Right lobe of liver (tissue), 6 donors: ENCODE measurements at regions not wholly inside any gene's neighbourhood (a gene's known extent, or its start where the extent isn't known, plus 50 kb on each side); places are given as distances from the start of the nearest gene placed in this dataset.

Experiments used
- ATAC-seq, 4 donors: fragments of 200-7000 bp; cut with Tn5 transposase; one replicate each; pipeline ENCODE4 v1.9.1; 2020; ENCODE audit warnings: mild to moderate bottlenecking in 4 of 4, moderate library complexity in 4 of 4
- DNase-seq, 3 donors: peaks; one replicate each; pipeline ENCODE4 v3.0.0-alpha.2; 2020
- H3K27ac ChIP-seq, 3 donors: fragments of 200-600 bp; one replicate each; pipeline ENCODE4 v1.8.0; 2022
- H3K27me3 ChIP-seq, 2 donors: fragments of 200-600 bp; one replicate each; pipeline ENCODE4 v1.8.0; 2022
- H3K36me3 ChIP-seq, 4 donors: fragments of 200-600 bp; sonication (generic) in 1 of 4; one replicate each; pipeline versions ENCODE4 v1.5.1 to v1.8.0; 2017 to 2022; ENCODE audit warnings: control low read depth in 1 of 4
- H3K4me1 ChIP-seq, 4 donors: fragments of 200-600 bp; sonication (generic) in 1 of 4; one replicate each; pipeline versions ENCODE4 v1.5.1 to v1.8.0; 2017 to 2022; ENCODE audit warnings: control low read depth in 1 of 4
- H3K4me3 ChIP-seq, 3 donors: fragments of 200-600 bp; one replicate each; pipeline ENCODE4 v1.8.0; 2022
- H3K9me3 ChIP-seq, 4 donors: fragments of 200-600 bp; sonication (generic) in 1 of 4; one replicate each; pipeline versions ENCODE4 v1.5.1 to v1.8.0; 2017 to 2022; ENCODE audit warnings: control low read depth in 1 of 4
- POLR2A ChIP-seq: fragments of 450-650 bp; IDR thresholded peaks from one replicate; pipeline ENCODE4 v1.6.1; 2017; ENCODE audit warnings: antibody characterized with exemption, mild to moderate bottlenecking
- WGBS: methylation state at CpG from one replicate; pipeline ENCODE4 v1.1.6; 2018; ENCODE audit warnings: low coverage, low lambda C conversion rate; ENCODE audit not compliant: insufficient coverage; ENCODE audit errors: missing lambda C conversion rate; 5-methylcytosine and 5-hydroxymethylcytosine counted together
- intact Hi-C, 2 donors: fragments of 100-400 bp; cut with DNase I; formaldehyde crosslinking; loops; one replicate each; pipeline versions ENCODE4 v1.11.2 to v1.14.1; 2022
- TF ChIP-seq, protein P1 (sequence below), 4 donors: fragments of 200-600 bp in 3 of 4; fragments of 450-650 bp in 1 of 4; IDR thresholded peaks; one replicate each; pipeline versions ENCODE4 v1.5.1 to v1.8.0; 2016 to 2022; ENCODE audit warnings: antibody characterized with exemption in 4 of 4, mild to moderate bottlenecking in 2 of 4
- donor health status: DM: no; HTN: yes; CAD: no.
- donor health status: DM: no; HTN: no; CAD: no.
- donor health status: DM: no; HTN: no; CAD: no.
- donor health status: DM: no; HTN: yes; CAD: no.
- donor health status: DM: no; HTN: yes; CAD: no.

DNA sequence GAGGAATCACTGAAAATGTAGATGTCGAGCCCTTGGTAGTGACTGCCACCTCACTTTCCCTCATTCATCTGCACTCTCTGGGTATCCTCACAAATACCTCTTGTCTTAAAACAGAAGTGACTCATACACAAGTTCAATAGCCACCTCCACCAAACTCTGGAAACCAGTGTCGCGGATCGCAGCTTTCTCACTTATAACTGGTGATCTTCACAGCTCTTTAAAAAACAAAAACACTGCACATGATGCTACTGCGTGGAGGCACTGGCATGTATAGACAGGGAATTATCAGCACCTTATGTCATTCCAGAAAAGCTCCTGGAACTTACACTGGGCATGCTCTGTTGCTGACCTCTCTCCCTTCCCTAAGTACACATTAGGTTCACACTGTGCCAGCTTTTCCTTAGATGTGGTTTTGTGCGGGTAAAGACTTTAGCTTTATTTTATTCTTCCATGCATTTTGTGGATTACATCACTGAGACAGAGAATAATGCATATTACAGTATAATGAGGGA, 425.5 kb upstream of the CADM1 start:
- intact Hi-C loops = no loop called here
- WGBS = 27% methylated on average over 2 of the region's 6 CpGs
- no peak overlapping the region for H3K4me3 ChIP-seq
- DNase-seq (no peak), ATAC-seq (peak in 3 of 4 donors; percentile 58 to 78 (median 71))
- no peaks in the 10 kb centered on the region for H3K36me3 ChIP-seq
- TF ChIP-seq, protein P1, sequence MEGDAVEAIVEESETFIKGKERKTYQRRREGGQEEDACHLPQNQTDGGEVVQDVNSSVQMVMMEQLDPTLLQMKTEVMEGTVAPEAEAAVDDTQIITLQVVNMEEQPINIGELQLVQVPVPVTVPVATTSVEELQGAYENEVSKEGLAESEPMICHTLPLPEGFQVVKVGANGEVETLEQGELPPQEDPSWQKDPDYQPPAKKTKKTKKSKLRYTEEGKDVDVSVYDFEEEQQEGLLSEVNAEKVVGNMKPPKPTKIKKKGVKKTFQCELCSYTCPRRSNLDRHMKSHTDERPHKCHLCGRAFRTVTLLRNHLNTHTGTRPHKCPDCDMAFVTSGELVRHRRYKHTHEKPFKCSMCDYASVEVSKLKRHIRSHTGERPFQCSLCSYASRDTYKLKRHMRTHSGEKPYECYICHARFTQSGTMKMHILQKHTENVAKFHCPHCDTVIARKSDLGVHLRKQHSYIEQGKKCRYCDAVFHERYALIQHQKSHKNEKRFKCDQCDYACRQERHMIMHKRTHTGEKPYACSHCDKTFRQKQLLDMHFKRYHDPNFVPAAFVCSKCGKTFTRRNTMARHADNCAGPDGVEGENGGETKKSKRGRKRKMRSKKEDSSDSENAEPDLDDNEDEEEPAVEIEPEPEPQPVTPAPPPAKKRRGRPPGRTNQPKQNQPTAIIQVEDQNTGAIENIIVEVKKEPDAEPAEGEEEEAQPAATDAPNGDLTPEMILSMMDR (IDR thresholded peaks at IDR 0.05) = no peak
- no peak for TF ChIP-seq POLR2A
- H3K4me1 ChIP-seq = no peaks in the 10 kb centered on the region
- H3K9me3 ChIP-seq = no peaks in the 10 kb centered on the region
- no peak overlapping the region for H3K27ac ChIP-seq
- no peaks in the 10 kb centered on the region for H3K27me3 ChIP-seq

DNA sequence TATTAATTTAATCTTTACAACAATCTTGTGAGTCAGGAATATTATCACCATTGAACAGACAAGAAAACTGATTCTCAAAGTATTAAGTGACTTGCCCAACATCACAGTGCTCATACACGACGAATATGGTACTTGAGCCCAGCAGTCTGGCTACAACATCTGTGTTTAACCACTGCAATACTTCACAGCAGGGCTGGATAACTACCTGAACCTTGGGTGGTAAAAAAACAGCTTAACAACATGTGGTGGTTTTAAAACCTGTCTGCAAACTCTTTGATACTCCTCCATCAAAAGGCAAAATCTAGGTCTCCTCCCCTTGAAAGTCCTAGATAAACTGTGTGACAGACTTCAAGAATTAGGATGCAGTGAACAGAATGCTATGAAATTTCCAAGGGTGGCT, 424.6 kb upstream of the CADM1 start:
- Histone ChIP-seq H3K27ac (no peak overlapping the region), H3K4me1 (no peaks in the 10 kb centered on the region), H3K9me3 (no peaks in the 10 kb centered on the region), H3K36me3 (no peaks in the 10 kb centered on the region), H3K27me3 (no peaks in the 10 kb centered on the region), H3K4me3 (no peak overlapping the region)
- TF ChIP-seq, protein P1 (IDR thresholded peaks at IDR 0.05) = no peak
- no peak for TF ChIP-seq POLR2A
- 69% methylated on average over 2 of the region's 2 CpGs for WGBS
- intact Hi-C loops = no loop called here
- no peak for DNase-seq
- no peak for ATAC-seq

DNA sequence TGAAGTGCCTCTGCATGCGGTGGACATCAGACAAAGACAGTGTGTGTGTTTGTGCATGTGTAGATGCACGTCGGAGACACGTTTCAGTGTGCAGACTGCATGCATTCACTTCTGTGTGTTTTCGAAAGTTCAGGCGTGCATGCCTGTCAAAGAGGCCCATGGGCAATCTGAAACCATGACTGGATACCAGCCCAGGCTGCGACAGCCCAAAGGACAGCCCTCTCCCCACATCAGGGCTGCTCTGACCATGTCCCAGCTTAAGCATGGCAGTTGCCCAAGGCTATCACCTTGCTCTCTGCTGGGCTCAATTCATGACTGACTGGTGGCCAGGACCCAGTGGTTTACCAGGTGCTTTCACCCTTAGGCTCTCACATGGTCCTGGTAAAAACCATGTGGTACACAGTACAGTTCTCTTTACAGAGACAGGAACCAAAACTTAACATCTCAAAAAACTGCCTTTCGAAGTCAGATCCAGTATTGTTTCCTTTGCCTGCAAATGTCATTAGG, 423.7 kb upstream of the CADM1 start:
- intact Hi-C loops = no loop called here
- TF ChIP-seq POLR2A = no peak
- Histone ChIP-seq H3K27me3 (no peaks in the 10 kb centered on the region), H3K36me3 (no peaks in the 10 kb centered on the region), H3K4me3 (no peak overlapping the region), H3K4me1 (no peaks in the 10 kb centered on the region), H3K9me3 (no peaks in the 10 kb centered on the region), H3K27ac (no peak overlapping the region)
- ATAC-seq (no peak), DNase-seq (no peak)
- WGBS = 74% methylated on average over 7 of the region's 8 CpGs

DNA sequence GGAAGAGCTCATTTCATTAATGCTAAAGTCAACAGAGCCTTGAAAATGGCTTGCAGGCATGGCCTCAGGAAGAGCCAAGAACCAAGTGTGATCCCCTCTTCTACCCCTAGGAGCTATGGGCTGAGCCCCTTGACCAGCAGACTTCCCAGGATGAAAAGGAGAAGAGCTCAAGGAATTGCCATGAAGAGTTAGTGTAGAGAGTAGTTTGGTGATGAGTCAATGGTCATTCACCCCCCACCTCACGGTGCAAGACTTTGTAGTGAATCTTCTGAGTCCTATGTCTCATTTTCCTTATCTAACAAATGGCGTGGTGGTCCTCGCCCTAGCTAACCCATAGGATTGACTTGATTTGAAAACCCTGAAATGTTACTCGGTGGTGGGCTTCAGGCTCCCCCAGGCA, 422.4 kb upstream of the CADM1 start:
- no peaks in the 10 kb centered on the region for H3K4me1 ChIP-seq
- H3K4me3 ChIP-seq = no peak overlapping the region
- no peak for DNase-seq
- no peak overlapping the region for H3K27ac ChIP-seq
- no peaks in the 10 kb centered on the region for H3K27me3 ChIP-seq
- no peaks in the 10 kb centered on the region for H3K9me3 ChIP-seq
- intact Hi-C loops = no loop called here
- H3K36me3 ChIP-seq = no peaks in the 10 kb centered on the region
- WGBS = 67% methylated on average over 1 of the region's 4 CpGs
- ATAC-seq = no peak
- no peak for TF ChIP-seq POLR2A
- TF ChIP-seq, protein P1 (IDR thresholded peaks at IDR 0.05) = no peak

DNA sequence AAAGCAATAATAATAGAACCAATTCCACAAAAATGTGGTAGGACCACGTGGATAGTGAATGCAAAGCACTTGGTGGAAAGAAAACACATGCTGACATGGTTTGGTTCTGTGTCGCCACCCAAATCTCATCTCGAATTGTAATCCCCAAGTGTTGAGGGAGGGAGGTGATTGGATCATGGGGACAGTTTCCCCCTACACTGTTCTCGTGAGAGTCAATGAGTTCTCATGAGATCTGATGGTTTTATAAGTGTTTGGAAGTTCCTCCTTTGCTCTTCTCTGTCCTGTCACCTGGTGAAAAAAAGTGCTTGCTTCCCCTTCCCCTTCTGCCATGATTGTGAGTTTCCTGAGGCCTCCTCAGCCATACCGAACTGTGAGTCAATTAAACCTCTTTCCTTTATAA, 421.9 kb upstream of the CADM1 start:
- intact Hi-C loops = no loop called here
- DNase-seq (no peak), ATAC-seq (no peak)
- H3K27ac ChIP-seq = no peak overlapping the region
- no peaks in the 10 kb centered on the region for H3K36me3 ChIP-seq
- TF ChIP-seq, protein P1 (IDR thresholded peaks at IDR 0.05) = no peak
- TF ChIP-seq POLR2A = no peak
- WGBS = 59% methylated on average over 5 of the region's 5 CpGs
- no peaks in the 10 kb centered on the region for H3K9me3 ChIP-seq
- H3K4me1 ChIP-seq = no peaks in the 10 kb centered on the region
- no peak overlapping the region for H3K4me3 ChIP-seq
- H3K27me3 ChIP-seq = no peaks in the 10 kb centered on the region
